ENCODE measurements at regions not wholly inside any gene's neighbourhood (a gene's known extent, or its start where the extent isn't known, plus 50 kb on each side); places are given as distances from the start of the nearest gene placed in this dataset.
A peak's percentile ranks its signal among the peaks of the same experiment; 100 is the strongest.

DNA sequence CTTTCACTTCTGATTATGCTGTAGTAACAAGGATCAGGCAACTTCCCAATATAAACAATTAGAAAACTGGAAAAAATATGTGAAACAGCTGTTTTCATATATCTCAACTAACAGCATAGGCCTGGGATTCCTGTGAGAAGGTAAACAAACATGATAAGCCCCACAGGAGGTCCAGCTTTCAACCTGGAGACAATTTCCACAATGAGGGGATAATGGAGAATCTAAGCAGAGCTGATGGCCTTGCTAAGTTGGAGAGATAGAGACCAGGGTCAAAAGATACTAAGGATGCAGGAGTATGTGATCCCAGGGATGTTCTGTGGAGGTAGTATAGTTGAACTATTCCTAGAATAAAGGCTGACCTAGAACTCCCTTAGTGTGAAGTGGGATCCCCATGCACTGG, 452.3 kb upstream of the ACTRT1 start:
- no peak for DNase-seq (ENCODE audit: low read depth)
- TF ChIP-seq, protein P1, sequence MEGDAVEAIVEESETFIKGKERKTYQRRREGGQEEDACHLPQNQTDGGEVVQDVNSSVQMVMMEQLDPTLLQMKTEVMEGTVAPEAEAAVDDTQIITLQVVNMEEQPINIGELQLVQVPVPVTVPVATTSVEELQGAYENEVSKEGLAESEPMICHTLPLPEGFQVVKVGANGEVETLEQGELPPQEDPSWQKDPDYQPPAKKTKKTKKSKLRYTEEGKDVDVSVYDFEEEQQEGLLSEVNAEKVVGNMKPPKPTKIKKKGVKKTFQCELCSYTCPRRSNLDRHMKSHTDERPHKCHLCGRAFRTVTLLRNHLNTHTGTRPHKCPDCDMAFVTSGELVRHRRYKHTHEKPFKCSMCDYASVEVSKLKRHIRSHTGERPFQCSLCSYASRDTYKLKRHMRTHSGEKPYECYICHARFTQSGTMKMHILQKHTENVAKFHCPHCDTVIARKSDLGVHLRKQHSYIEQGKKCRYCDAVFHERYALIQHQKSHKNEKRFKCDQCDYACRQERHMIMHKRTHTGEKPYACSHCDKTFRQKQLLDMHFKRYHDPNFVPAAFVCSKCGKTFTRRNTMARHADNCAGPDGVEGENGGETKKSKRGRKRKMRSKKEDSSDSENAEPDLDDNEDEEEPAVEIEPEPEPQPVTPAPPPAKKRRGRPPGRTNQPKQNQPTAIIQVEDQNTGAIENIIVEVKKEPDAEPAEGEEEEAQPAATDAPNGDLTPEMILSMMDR (IDR thresholded peaks at IDR 0.05; ENCODE audit: control insufficient read depth, extremely low read depth, insufficient read depth): no peak
- H3K4me3 ChIP-seq (ENCODE audit: low read depth, low read length): no peak overlapping the region

DNA sequence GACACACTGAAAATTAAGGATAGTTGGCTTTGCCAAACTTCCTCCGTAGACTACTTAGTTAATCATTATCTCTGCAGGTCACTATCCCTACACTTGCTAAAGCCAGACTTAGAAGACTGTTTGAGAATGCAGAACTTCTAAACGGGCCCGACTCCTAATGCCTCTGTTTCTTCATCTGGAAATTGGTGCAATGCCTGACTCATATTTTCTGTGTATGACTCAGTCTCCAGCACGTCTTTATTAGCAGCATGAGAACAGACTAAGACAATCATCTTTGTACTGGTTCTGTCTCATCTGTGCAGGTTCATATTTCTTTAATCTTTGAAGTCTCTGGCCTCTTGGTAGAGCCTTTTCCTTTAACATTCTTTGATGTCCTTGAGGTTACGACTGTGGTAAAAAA, 411.9 kb upstream of the ACTRT1 start:
- H3K4me3 ChIP-seq (ENCODE audit: low read depth, low read length): no peak overlapping the region
- no peak for DNase-seq (ENCODE audit: low read depth)
- TF ChIP-seq, protein P1 (IDR thresholded peaks at IDR 0.05; ENCODE audit: control insufficient read depth, extremely low read depth, insufficient read depth): no peak

DNA sequence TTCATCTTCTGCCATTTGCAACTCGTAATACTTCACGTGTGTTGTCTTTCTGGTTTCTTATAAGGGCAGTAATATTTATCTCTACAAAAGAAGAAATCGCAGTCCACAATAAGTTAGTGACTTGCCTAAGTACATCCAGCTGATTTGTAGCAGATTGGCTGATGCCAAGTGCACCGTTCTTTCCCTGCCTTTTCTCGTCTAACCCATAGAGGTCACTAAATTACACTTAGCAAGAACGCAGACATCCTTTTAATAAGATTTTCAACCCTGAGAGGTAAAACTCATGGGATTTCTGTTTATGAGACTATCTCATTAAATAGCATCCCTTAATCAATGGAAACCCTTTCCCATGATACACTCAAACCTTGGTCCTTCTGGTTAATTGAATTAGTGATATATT, 408.6 kb upstream of the ACTRT1 start:
- TF ChIP-seq, protein P1 (IDR thresholded peaks at IDR 0.05; ENCODE audit: control insufficient read depth, extremely low read depth, insufficient read depth): peak; percentile 50; the same call in 1 of the 2 replicates
- H3K4me3 ChIP-seq (ENCODE audit: low read depth, low read length): no peak overlapping the region
- peak; percentile 46 for DNase-seq (ENCODE audit: low read depth)

DNA sequence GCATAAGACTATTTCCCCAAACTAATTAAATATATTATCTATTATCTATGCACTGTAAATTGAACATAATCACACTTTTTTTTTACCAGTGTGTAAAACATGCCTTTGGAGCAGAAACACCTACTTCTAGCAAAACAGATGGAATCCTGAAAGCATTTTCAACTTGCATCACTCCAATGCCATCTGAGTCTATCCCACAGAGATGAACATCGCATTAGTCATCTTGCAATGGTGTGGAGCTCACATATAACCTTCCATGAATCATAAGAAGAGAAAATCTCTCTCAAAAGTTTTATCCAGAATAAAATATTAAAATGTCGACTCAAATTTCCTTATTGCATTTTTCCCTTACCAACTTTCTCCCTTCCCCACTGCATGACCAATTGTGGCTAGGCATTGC, 406.7 kb upstream of the ACTRT1 start:
- DNase-seq (ENCODE audit: low read depth): no peak
- H3K4me3 ChIP-seq (ENCODE audit: low read depth, low read length): no peak overlapping the region
- TF ChIP-seq, protein P1 (IDR thresholded peaks at IDR 0.05; ENCODE audit: control insufficient read depth, extremely low read depth, insufficient read depth): no peak

DNA sequence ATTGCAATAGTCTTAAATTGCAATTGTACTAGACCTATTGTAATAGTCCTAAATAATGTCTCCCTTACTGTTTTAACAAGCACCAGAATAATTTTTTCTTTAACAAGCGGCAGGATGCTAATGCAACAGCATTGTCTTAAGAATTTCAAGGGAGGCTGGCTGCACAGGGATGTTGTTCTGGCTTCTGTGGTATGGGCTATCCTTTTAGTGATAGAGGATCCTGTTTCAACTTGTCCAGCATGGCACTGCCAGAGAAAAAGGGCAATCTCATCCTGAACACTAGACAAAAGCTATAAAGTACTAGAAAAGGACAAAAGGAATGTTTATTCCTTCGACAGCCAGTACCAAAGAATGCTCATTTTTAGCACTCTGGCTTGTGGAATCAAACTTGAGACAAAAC, 405.5 kb upstream of the ACTRT1 start:
- no peak overlapping the region for H3K4me3 ChIP-seq (ENCODE audit: low read depth, low read length)
- no peak for DNase-seq (ENCODE audit: low read depth)
- TF ChIP-seq, protein P1 (IDR thresholded peaks at IDR 0.05; ENCODE audit: control insufficient read depth, extremely low read depth, insufficient read depth): no peak

DNA sequence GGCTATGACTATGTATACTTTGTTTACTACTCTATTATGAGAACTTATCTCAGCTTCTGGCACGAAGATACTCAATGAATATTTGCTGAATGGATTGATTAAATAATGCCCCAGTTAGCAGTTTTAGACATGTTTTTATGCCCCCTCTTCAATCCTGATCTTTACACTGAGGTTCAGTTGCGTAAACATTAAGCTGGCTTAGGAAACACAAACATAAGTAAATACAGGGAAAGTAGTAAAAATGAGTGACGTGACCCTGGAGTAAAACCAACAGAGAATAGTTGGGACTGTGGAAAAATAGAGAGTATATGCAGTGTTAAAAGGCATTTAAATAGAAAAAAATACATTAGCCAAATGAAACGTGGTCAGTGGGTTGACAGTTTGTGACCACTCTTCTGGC, 387.0 kb upstream of the ACTRT1 start:
- TF ChIP-seq, protein P1 (IDR thresholded peaks at IDR 0.05; ENCODE audit: control insufficient read depth, extremely low read depth, insufficient read depth): no peak
- no peak for DNase-seq (ENCODE audit: low read depth)
- no peak overlapping the region for H3K4me3 ChIP-seq (ENCODE audit: low read depth, low read length)

DNA sequence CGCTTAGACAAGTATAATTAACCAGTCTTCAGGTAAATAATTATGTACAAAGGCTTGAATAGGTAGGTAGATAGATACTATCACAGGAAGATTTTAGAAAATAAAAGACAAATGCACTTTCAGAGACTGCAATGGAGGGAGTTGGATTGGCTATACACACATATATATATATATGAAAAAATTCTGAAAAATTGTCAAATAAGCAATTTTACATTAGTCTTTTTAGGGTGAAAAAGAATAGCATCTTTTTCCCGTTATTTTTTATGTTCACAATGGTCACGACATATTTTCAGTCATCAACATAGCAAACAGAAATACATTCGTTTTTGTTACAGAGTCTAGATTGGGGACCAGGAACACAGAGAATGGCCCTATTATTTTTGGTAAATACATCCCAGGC, 385.9 kb upstream of the ACTRT1 start:
- no peak for DNase-seq (ENCODE audit: low read depth)
- TF ChIP-seq, protein P1 (IDR thresholded peaks at IDR 0.05; ENCODE audit: control insufficient read depth, extremely low read depth, insufficient read depth): no peak
- H3K4me3 ChIP-seq (ENCODE audit: low read depth, low read length): no peak overlapping the region

All from LNCaP clone FGC (cell line).